Gastroesophageal sphincter (tissue), 4 donors: ENCODE measurements at regions not wholly inside any gene's neighbourhood (a gene's known extent, or its start where the extent isn't known, plus 50 kb on each side); places are given as distances from the start of the nearest gene placed in this dataset.

Experiments used
- ATAC-seq: fragments of 150-250 bp; one replicate; pipeline ENCODE4 v1.9.1; 2016; ENCODE audit warnings: mild to moderate bottlenecking, moderate library complexity
- H3K27ac ChIP-seq, 4 donors: fragments of 200-600 bp; sonication (generic) in 3 of 4; 1 replicate in 3 of 4; 2 replicates in 1 of 4; pipeline ENCODE4 v1.5.1; 2016 to 2019
- H3K27me3 ChIP-seq: fragments of 200-600 bp; sonication (generic); one replicate; pipeline ENCODE4 v1.5.1; 2019
- H3K36me3 ChIP-seq, 2 donors: fragments of 200-600 bp; sonication (generic); one replicate each; pipeline ENCODE4 v1.5.1; 2019; ENCODE audit warnings: control low read depth in 1 of 2
- H3K4me1 ChIP-seq, 3 donors: fragments of 200-600 bp; sonication (generic); 1 replicate in 2 of 3; 2 replicates in 1 of 3; pipeline ENCODE4 v1.5.1; 2016 to 2019; ENCODE audit warnings: control low read depth in 2 of 3
- H3K4me3 ChIP-seq, 2 donors: fragments of 200-600 bp; sonication (generic); one replicate each; pipeline ENCODE4 v1.5.1; 2019; ENCODE audit warnings: mild to moderate bottlenecking in 1 of 2, moderate library complexity in 1 of 2
- H3K9me3 ChIP-seq, 3 donors: fragments of 200-600 bp; sonication (generic); one replicate each; pipeline ENCODE4 v1.5.1; 2017 to 2019; ENCODE audit warnings: control low read depth in 2 of 3
- CTCF ChIP-seq, 4 experiments: fragments of 200-600 bp in 2 of 4; fragments of 450-650 bp in 2 of 4; sonication (generic) in 1 of 4; IDR thresholded peaks; one replicate each; pipeline ENCODE4 v1.5.1; 2017 to 2019; ENCODE audit warnings: antibody characterized with exemption in 4 of 4, mild to moderate bottlenecking in 2 of 4, moderate library complexity in 2 of 4
- EP300 ChIP-seq: sonication (generic); formaldehyde crosslinking; IDR thresholded peaks from one replicate; pipeline ENCODE4 v1.6.1; 2017; ENCODE audit warnings: antibody characterized with exemption, mild to moderate bottlenecking
- POLR2A ChIP-seq, 2 donors: fragments of 450-650 bp; IDR thresholded peaks; one replicate each; pipeline ENCODE4 v1.6.1; 2017; ENCODE audit warnings: antibody characterized with exemption in 2 of 2, mild to moderate bottlenecking in 2 of 2, moderate library complexity in 1 of 2
- POLR2AphosphoS5 ChIP-seq: sonication (generic); formaldehyde crosslinking; IDR thresholded peaks from one replicate; pipeline ENCODE4 v1.6.1; 2017; ENCODE audit warnings: antibody characterized with exemption
- WGBS, 2 donors: methylation state at CpG; one replicate each; pipeline ENCODE4 v1.1.5; 2018; ENCODE audit warnings: low coverage in 1 of 2; 5-methylcytosine and 5-hydroxymethylcytosine counted together

GRCh38 chr5:56638061-56638621, 177.2 kb upstream of the MAP3K1 start:
- H3K36me3 ChIP-seq, result no peaks in the 10 kb centered on the region
- TF ChIP-seq EP300 (no peak), CTCF (IDR thresholded peaks at IDR 0.05) (no peak), POLR2A (IDR thresholded peaks at IDR 0.05) (no peak), POLR2AphosphoS5 (no peak)
- H3K27ac ChIP-seq, result no peak overlapping the region
- WGBS, 2 donors, result 53 to 75% methylated on average over 2 of the region's 2 CpGs
- no peak overlapping the region for H3K4me3 ChIP-seq
- ATAC-seq, result no peak
- no peaks in the 10 kb centered on the region for H3K9me3 ChIP-seq
- H3K4me1 ChIP-seq, result no peaks in the 10 kb centered on the region
- no peaks in the 10 kb centered on the region for H3K27me3 ChIP-seq

GRCh38 chr5:56637321-56637920, 177.9 kb upstream of the MAP3K1 start:
- ATAC-seq, result no peak
- Histone ChIP-seq H3K4me1 (no peaks in the 10 kb centered on the region), H3K9me3 (no peaks in the 10 kb centered on the region), H3K4me3 (no peak overlapping the region), H3K27ac (no peak overlapping the region), H3K27me3 (no peaks in the 10 kb centered on the region), H3K36me3 (no peaks in the 10 kb centered on the region)
- 53 to 69% methylated on average over 2 to 3 of the region's 3 CpGs for WGBS, 2 donors
- TF ChIP-seq EP300 (no peak), POLR2A (IDR thresholded peaks at IDR 0.05) (no peak), POLR2AphosphoS5 (no peak), CTCF (IDR thresholded peaks at IDR 0.05) (no peak)

DNA sequence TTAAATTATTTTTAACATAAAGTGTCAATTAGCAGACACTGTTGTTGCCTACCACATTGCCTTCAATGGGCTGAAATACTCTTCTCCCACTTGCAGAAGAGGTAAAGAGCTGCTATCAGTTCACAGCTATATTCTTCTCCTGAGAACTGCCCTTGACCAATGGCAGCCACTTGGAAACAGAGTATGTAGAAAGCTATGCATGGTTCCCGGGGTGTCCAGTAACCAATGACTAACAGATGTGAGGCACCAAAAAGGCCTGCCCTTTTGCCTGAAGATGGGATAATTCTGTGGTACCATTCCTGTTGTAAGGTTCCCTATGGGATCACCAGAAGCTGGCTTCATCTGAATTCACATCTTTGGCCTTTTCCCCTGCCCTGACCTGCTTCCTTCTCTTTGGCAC, 181.4 kb upstream of the MAP3K1 start:
- Histone ChIP-seq H3K27ac (no peak overlapping the region), H3K36me3 (no peaks in the 10 kb centered on the region), H3K9me3 (no peaks in the 10 kb centered on the region), H3K4me3 (no peak overlapping the region), H3K27me3 (no peaks in the 10 kb centered on the region), H3K4me1 (no peaks in the 10 kb centered on the region)
- TF ChIP-seq POLR2A (IDR thresholded peaks at IDR 0.05), result no peak
- no peak for TF ChIP-seq POLR2AphosphoS5
- no peak for TF ChIP-seq EP300
- TF ChIP-seq CTCF (IDR thresholded peaks at IDR 0.05), result no peak
- 100% methylated on average over 1 of the region's 1 CpG for WGBS, 2 donors
- ATAC-seq, result no peak

DNA sequence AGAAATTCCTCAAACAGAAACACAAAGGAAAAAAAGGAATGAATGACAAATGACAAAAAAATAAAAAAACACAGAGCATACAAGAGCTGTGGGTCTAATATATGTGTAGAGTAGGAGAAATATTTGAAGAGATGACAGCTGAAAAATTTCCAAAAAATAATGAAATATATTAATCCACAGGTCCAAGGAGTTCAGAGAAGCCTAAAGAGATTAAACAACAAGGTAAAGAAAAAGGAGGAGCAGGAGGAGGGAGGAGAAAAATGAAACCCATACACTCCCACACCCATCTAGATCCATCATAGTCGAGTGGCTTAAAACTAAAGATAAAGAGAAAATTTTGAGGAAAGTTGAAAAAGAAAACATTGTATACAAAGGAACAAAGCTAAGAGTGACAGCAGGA, 182.4 kb upstream of the MAP3K1 start:
- H3K9me3 ChIP-seq, result no peaks in the 10 kb centered on the region
- no peaks in the 10 kb centered on the region for H3K27me3 ChIP-seq
- ATAC-seq, result no peak
- WGBS, 2 donors, result 45 to 57% methylated on average over 1 of the region's 1 CpG
- TF ChIP-seq POLR2AphosphoS5 (no peak), EP300 (no peak), POLR2A (IDR thresholded peaks at IDR 0.05) (no peak), CTCF (IDR thresholded peaks at IDR 0.05) (no peak)
- H3K4me1 ChIP-seq, result no peaks in the 10 kb centered on the region
- H3K36me3 ChIP-seq, result no peaks in the 10 kb centered on the region
- H3K27ac ChIP-seq, result no peak overlapping the region
- no peak overlapping the region for H3K4me3 ChIP-seq

GRCh38 chr5:56632199-56632598, 183.2 kb upstream of the MAP3K1 start:
- Histone ChIP-seq H3K4me1 (no peaks in the 10 kb centered on the region), H3K27ac (no peak overlapping the region), H3K4me3 (no peak overlapping the region), H3K36me3 (no peaks in the 10 kb centered on the region), H3K27me3 (no peaks in the 10 kb centered on the region), H3K9me3 (no peaks in the 10 kb centered on the region)
- ATAC-seq, result no peak
- no peak for TF ChIP-seq POLR2AphosphoS5
- no peak for TF ChIP-seq CTCF (IDR thresholded peaks at IDR 0.05)
- TF ChIP-seq EP300, result no peak
- no peak for TF ChIP-seq POLR2A (IDR thresholded peaks at IDR 0.05)
- WGBS, 2 donors, result 58% methylated on average over 2 of the region's 2 CpGs; no CpG with 5 or more reads in 1 of the 2 donors
